ENCODE measurements at regions not wholly inside any gene's neighbourhood (a gene's known extent, or its start where the extent isn't known, plus 50 kb on each side); places are given as distances from the start of the nearest gene placed in this dataset.

GRCh38 chr3:28986922-28987321, 293.9 kb upstream of the RBMS3 start:
- TF ChIP-seq, protein P1, sequence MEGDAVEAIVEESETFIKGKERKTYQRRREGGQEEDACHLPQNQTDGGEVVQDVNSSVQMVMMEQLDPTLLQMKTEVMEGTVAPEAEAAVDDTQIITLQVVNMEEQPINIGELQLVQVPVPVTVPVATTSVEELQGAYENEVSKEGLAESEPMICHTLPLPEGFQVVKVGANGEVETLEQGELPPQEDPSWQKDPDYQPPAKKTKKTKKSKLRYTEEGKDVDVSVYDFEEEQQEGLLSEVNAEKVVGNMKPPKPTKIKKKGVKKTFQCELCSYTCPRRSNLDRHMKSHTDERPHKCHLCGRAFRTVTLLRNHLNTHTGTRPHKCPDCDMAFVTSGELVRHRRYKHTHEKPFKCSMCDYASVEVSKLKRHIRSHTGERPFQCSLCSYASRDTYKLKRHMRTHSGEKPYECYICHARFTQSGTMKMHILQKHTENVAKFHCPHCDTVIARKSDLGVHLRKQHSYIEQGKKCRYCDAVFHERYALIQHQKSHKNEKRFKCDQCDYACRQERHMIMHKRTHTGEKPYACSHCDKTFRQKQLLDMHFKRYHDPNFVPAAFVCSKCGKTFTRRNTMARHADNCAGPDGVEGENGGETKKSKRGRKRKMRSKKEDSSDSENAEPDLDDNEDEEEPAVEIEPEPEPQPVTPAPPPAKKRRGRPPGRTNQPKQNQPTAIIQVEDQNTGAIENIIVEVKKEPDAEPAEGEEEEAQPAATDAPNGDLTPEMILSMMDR (IDR thresholded peaks at IDR 0.05; ENCODE audit: low read depth, low read length) = no peak
- no peak for DNase-seq (ENCODE audit: extremely low read depth, low read depth)

- TF ChIP-seq, protein P1 (IDR thresholded peaks at IDR 0.05; ENCODE audit: low read depth, low read length) = no peak
- no peak for DNase-seq (ENCODE audit: extremely low read depth, low read depth)
Observed at GRCh38 chr3:28989646-28990089, 291.2 kb upstream of the RBMS3 start.

DNA sequence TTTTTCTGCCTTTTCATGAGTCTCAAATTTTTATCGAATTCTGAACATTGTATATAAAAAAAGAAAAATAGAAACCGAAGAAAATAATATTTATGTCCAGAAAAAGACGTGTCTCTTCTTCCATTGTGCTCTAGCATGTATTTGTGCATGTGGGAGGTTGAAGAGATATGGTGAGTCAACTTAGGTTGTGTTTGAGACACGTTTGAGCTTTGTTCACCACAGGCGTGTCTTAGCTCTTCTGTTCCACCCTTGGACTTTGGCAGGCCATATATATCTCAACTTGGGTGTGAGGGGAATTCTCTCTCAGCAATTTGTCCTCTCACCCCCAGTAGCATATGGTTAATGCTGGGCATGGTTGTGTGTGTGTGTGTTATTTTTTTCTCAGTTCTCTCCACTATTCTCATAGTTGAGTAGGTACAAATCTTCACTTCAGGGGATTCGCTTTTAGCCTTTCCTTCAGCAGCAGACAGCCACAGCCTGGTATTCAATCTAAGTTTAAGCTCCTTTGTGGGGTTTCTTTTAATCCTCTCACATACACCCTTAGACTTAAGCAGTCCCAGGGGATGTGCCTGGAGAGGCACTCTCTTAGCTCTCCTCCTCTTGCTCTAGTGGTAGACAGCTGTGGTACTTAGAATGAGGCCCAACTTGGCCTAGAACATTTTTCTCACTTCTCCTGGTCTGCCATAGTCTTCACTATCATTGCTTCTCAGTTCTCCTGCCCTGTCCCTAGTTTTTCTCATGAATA, 286.5 kb upstream of the RBMS3 start:
- DNase-seq (ENCODE audit: extremely low read depth, low read depth) = no peak
- TF ChIP-seq, protein P1 (IDR thresholded peaks at IDR 0.05; ENCODE audit: low read depth, low read length) = no peak

GRCh38 chr3:29004885-29005599, 275.8 kb upstream of the RBMS3 start:
- DNase-seq (ENCODE audit: extremely low read depth, low read depth) = no peak
- TF ChIP-seq, protein P1 (IDR thresholded peaks at IDR 0.05; ENCODE audit: low read depth, low read length) = no peak

GRCh38 chr3:29005862-29006261, 275.0 kb upstream of the RBMS3 start:
- DNase-seq (ENCODE audit: extremely low read depth, low read depth) = no peak

GRCh38 chr3:29011441-29011840, 269.4 kb upstream of the RBMS3 start:
- no peak for DNase-seq (ENCODE audit: extremely low read depth, low read depth)
- TF ChIP-seq, protein P1 (IDR thresholded peaks at IDR 0.05; ENCODE audit: low read depth, low read length) = no peak

More at GRCh38 chr3:29005862-29006261, 275.0 kb upstream of the RBMS3 start:
- TF ChIP-seq, protein P1 (IDR thresholded peaks at IDR 0.05; ENCODE audit: low read depth, low read length) = no peak

- no peak for DNase-seq (ENCODE audit: extremely low read depth, low read depth)
- TF ChIP-seq, protein P1 (IDR thresholded peaks at IDR 0.05; ENCODE audit: low read depth, low read length) = no peak
Observed at GRCh38 chr3:29011966-29012365, 268.9 kb upstream of the RBMS3 start.

All from AG09319 (cell line).